GM12891 (cell line): ENCODE measurements at regions not wholly inside any gene's neighbourhood (a gene's known extent, or its start where the extent isn't known, plus 50 kb on each side); places are given as distances from the start of the nearest gene placed in this dataset.

Source experiments
- POLR2A ChIP-seq: IDR thresholded peaks from 2 replicates; pipeline ENCODE4 v1.6.1; 2011; ENCODE audit warnings: low read depth, low read length, control low read depth
- POLR2AphosphoS5 ChIP-seq: IDR thresholded peaks from 2 replicates; pipeline ENCODE4 v1.6.1; 2011; ENCODE audit warnings: low read depth, low read length, control low read depth
- SPI1 ChIP-seq: IDR thresholded peaks from 2 replicates; pipeline ENCODE4 v1.6.1; 2011; ENCODE audit warnings: low read depth, low read length, control low read depth
- TAF1 ChIP-seq: IDR thresholded peaks from 2 replicates; pipeline ENCODE4 v1.6.1; 2011; ENCODE audit warnings: low read depth, low read length, control low read depth

GRCh38 chr4:175421506-175421905 is 390.6 kb downstream of the GPM6A start:
- no peak for TF ChIP-seq POLR2AphosphoS5
- TF ChIP-seq POLR2A, result no peak
- no peak for TF ChIP-seq TAF1
- TF ChIP-seq SPI1, result no peak
